ENCODE measurements at regions not wholly inside any gene's neighbourhood (a gene's known extent, or its start where the extent isn't known, plus 50 kb on each side); places are given as distances from the start of the nearest gene placed in this dataset.
"Not testable (repeated sequence)": the region's sequence is repeated elsewhere in the genome, so short reads cannot be mapped to it uniquely, and the experiment has no call there.

GRCh38 chr9:34782372-34782771, 72.4 kb upstream of the CCL21 start:
- Histone ChIP-seq H3K36me3 (no peaks in the 10 kb centered on the region), H3K9me3 (no peaks in the 10 kb centered on the region), H3K4me3 (no peak overlapping the region), H3K27ac (no peak overlapping the region), H3K27me3 (peaks cover 0 to 4% (median 0%) of the 10 kb centered on the region in 4 donors), H3K4me1 (no peaks in the 10 kb centered on the region)
- intact Hi-C loops (cut with DNase I) = no loop called here
- TF ChIP-seq CTCF (IDR thresholded peaks at IDR 0.05) = no peak
- FAIRE-seq (no peak), DNase-seq (no peak), ATAC-seq (no peak)
- WGBS, 2 donors = 76 to 93% methylated on average over 2 of the region's 2 CpGs

GRCh38 chr9:34777666-34778065, 67.7 kb upstream of the CCL21 start:
- H3K4me3 ChIP-seq = no peak overlapping the region
- no peaks in the 10 kb centered on the region for H3K4me1 ChIP-seq
- 83 to 87% methylated on average over 2 of the region's 2 CpGs for WGBS, 2 donors
- H3K27ac ChIP-seq = no peak overlapping the region
- no peak for FAIRE-seq
- no peaks in the 10 kb centered on the region for H3K9me3 ChIP-seq
- intact Hi-C loops (cut with DNase I) = no loop called here
- no peaks in the 10 kb centered on the region for H3K36me3 ChIP-seq
- no peak for DNase-seq
- no peak for TF ChIP-seq CTCF (IDR thresholded peaks at IDR 0.05)
- peak in 1 of 4 donors; percentile 70 for ATAC-seq
- H3K27me3 ChIP-seq = no peaks in the 10 kb centered on the region

- Histone ChIP-seq H3K4me1 (no peaks in the 10 kb centered on the region), H3K9me3 (no peaks in the 10 kb centered on the region), H3K27me3 (peaks cover 0 to 8% (median 0%) of the 10 kb centered on the region in 4 donors), H3K27ac (no peak overlapping the region), H3K4me3 (no peak overlapping the region), H3K36me3 (no peaks in the 10 kb centered on the region)
- intact Hi-C loops (cut with DNase I) = no loop called here
- DNase-seq = no peak
- no peak for TF ChIP-seq CTCF (IDR thresholded peaks at IDR 0.05)
- WGBS, 2 donors = 73 to 89% methylated on average over 1 of the region's 1 CpG
- no peak for ATAC-seq
- no peak for FAIRE-seq
Measured at GRCh38 chr9:34773955-34774354, 64.0 kb upstream of the CCL21 start.

GRCh38 chr9:34773306-34773910, 63.5 kb upstream of the CCL21 start:
- no peaks in the 10 kb centered on the region for H3K9me3 ChIP-seq
- intact Hi-C loops (cut with DNase I) = no loop called here
- H3K27me3 ChIP-seq = peaks cover 0 to 10% (median under 1%) of the 10 kb centered on the region in 4 donors
- no peak for FAIRE-seq
- H3K4me1 ChIP-seq = no peaks in the 10 kb centered on the region
- no peak overlapping the region for H3K4me3 ChIP-seq
- DNase-seq = no peak
- 27 to 28% methylated on average over 4 of the region's 4 CpGs for WGBS, 2 donors
- no peak overlapping the region for H3K27ac ChIP-seq
- no peaks in the 10 kb centered on the region for H3K36me3 ChIP-seq
- no peak for ATAC-seq
- TF ChIP-seq CTCF (IDR thresholded peaks at IDR 0.05) = no peak

GRCh38 chr9:34771007-34771406, 61.1 kb upstream of the CCL21 start:
- FAIRE-seq (no peak), ATAC-seq (no peak), DNase-seq (no peak)
- H3K4me3 ChIP-seq = no peak overlapping the region
- no peak for TF ChIP-seq CTCF (IDR thresholded peaks at IDR 0.05)
- H3K27ac ChIP-seq = no peak overlapping the region
- 66 to 77% methylated on average over 4 of the region's 4 CpGs for WGBS, 2 donors
- no peaks in the 10 kb centered on the region for H3K9me3 ChIP-seq
- peaks cover 0 to 12% (median 2%) of the 10 kb centered on the region in 4 donors for H3K27me3 ChIP-seq
- no peaks in the 10 kb centered on the region for H3K4me1 ChIP-seq
- no peaks in the 10 kb centered on the region for H3K36me3 ChIP-seq
- intact Hi-C loops (cut with DNase I) = no loop called here

- H3K9me3 ChIP-seq; intact Hi-C loops (cut with DNase I); H3K36me3 ChIP-seq; H3K4me1 ChIP-seq; H3K4me3 ChIP-seq; DNase-seq; H3K27ac ChIP-seq; FAIRE-seq; ATAC-seq: not testable (repeated sequence)
- WGBS, 2 donors = 34 to 39% methylated on average over 7 to 8 of the region's 9 CpGs
- peaks cover 0 to 12% (median 2%) of the 10 kb centered on the region in 4 donors for H3K27me3 ChIP-seq
Measured at GRCh38 chr9:34767087-34767486, 57.2 kb upstream of the CCL21 start.

Data from pancreas (tissue), 10 donors.